ENCODE measurements at regions not wholly inside any gene's neighbourhood (a gene's known extent, or its start where the extent isn't known, plus 50 kb on each side); places are given as distances from the start of the nearest gene placed in this dataset.

DNA sequence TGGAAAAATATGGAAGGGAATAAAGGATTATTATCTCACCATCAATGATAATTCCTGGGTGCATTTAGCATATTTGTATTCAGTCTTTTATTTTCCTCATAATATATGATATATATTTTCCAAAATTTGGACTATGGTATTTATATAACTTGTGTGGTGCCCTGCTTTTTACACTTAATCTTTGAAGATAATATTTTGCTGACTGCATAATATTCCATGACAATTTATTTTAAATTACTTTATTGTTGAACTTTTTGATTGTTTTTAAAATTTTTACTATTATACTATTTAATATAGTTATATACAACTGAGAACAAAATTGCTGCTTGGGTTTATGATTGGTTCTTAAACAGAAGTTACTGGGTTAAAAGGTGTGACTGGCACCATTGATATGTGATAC, 212.3 kb downstream of the TTC6 start:
- no peaks in the 10 kb centered on the region for H3K36me3 ChIP-seq
- H3K27ac ChIP-seq = no peak overlapping the region
- H3K27me3 ChIP-seq = no peaks in the 10 kb centered on the region
- H3K4me3 ChIP-seq = no peak overlapping the region
- TF ChIP-seq EP300 (IDR thresholded peaks at IDR 0.05) (no peak), POLR2AphosphoS5 (IDR thresholded peaks at IDR 0.05) (no peak), POLR2A (IDR thresholded peaks at IDR 0.05) (no peak), CTCF (IDR thresholded peaks at IDR 0.05) (no peak)
- DNase-seq (ENCODE audit: low spot score in 2 of 2) = no peak
- H3K4me1 ChIP-seq = no peaks in the 10 kb centered on the region
- no peaks in the 10 kb centered on the region for H3K9me3 ChIP-seq

- TF ChIP-seq CTCF (IDR thresholded peaks at IDR 0.05) = no peak
- no peak for TF ChIP-seq POLR2A (IDR thresholded peaks at IDR 0.05)
- no peak for TF ChIP-seq EP300 (IDR thresholded peaks at IDR 0.05)
- no peak for TF ChIP-seq POLR2AphosphoS5 (IDR thresholded peaks at IDR 0.05)
- Histone ChIP-seq H3K4me1 (no peaks in the 10 kb centered on the region), H3K27me3 (no peaks in the 10 kb centered on the region), H3K4me3 (no peak overlapping the region), H3K36me3 (no peaks in the 10 kb centered on the region), H3K27ac (no peak overlapping the region), H3K9me3 (no peaks in the 10 kb centered on the region)
- WGBS = 75% methylated on average over 4 of the region's 4 CpGs
- DNase-seq (ENCODE audit: low spot score in 2 of 2) = no peak
Measured at GRCh38 chr14:37810094-37810801, 214.8 kb downstream of the TTC6 start.

DNA sequence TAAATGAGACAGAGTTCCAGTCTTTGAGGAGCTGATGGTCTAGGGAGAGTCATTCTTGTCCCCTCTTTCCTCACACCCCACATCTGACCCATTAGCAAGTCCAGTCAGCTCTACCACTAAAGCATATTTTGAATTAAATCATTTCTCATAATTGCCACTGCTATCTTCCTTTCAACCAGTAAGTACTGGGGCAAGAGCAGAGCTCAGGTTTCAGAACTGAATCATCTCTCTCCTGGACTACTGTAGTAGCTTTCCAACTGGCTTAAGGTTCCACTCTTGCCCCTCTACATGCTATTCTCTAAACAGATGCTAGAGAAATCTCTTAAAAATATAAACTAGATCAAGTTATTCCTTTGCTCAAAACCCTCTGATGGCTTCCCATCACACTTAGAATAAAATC, 218.3 kb downstream of the TTC6 start:
- DNase-seq (ENCODE audit: low spot score in 2 of 2) = no peak
- no peaks in the 10 kb centered on the region for H3K36me3 ChIP-seq
- H3K4me3 ChIP-seq = no peak overlapping the region
- H3K27ac ChIP-seq = no peak overlapping the region
- TF ChIP-seq EP300 (IDR thresholded peaks at IDR 0.05) (no peak), POLR2AphosphoS5 (IDR thresholded peaks at IDR 0.05) (no peak), POLR2A (IDR thresholded peaks at IDR 0.05) (no peak), CTCF (IDR thresholded peaks at IDR 0.05) (no peak)
- no peaks in the 10 kb centered on the region for H3K4me1 ChIP-seq
- no peaks in the 10 kb centered on the region for H3K27me3 ChIP-seq
- H3K9me3 ChIP-seq = no peaks in the 10 kb centered on the region

- H3K9me3 ChIP-seq = no peaks in the 10 kb centered on the region
- no peaks in the 10 kb centered on the region for H3K36me3 ChIP-seq
- DNase-seq (ENCODE audit: low spot score in 2 of 2) = no peak
- H3K27me3 ChIP-seq = no peaks in the 10 kb centered on the region
- no peak for TF ChIP-seq POLR2A (IDR thresholded peaks at IDR 0.05)
- no peak for TF ChIP-seq EP300 (IDR thresholded peaks at IDR 0.05)
- TF ChIP-seq CTCF (IDR thresholded peaks at IDR 0.05) = no peak
- TF ChIP-seq POLR2AphosphoS5 (IDR thresholded peaks at IDR 0.05) = no peak
- H3K27ac ChIP-seq = no peak overlapping the region
- 63% methylated on average over 1 of the region's 1 CpG for WGBS
- no peak overlapping the region for H3K4me3 ChIP-seq
- no peaks in the 10 kb centered on the region for H3K4me1 ChIP-seq
Measured at GRCh38 chr14:37816135-37816534, 220.7 kb downstream of the TTC6 start.

DNA sequence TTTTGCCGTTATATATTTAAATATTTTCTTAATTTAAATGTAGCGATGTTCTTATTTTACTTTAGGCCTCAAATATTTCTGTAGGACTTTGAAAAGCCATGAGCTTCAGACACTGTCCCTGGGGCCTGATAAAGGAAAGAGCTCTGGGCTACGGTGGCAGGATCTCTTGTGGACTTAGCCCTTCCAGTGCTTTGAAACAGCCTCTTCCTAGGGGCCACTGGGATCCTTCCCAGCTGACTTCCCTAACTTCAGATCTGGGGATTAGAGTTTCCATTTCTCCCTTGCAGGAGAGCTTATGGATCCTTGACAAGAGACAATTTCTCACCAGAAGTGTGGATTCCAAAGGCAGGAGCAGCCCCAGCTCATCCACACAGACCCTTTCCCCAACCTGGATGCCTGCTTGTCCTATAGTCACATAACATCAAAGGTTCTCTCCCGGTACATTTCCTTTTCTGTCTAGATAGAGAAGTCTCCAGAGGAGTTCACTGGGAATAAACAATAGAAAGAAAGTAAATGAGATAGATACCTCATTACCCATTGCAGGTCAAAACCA, 221.4 kb downstream of the TTC6 start:
- H3K4me1 ChIP-seq = no peaks in the 10 kb centered on the region
- no peaks in the 10 kb centered on the region for H3K9me3 ChIP-seq
- 74% methylated on average over 4 of the region's 4 CpGs for WGBS
- no peak overlapping the region for H3K4me3 ChIP-seq
- TF ChIP-seq POLR2A (IDR thresholded peaks at IDR 0.05) = no peak
- no peak for TF ChIP-seq POLR2AphosphoS5 (IDR thresholded peaks at IDR 0.05)
- TF ChIP-seq CTCF (IDR thresholded peaks at IDR 0.05) = no peak
- no peak for TF ChIP-seq EP300 (IDR thresholded peaks at IDR 0.05)
- DNase-seq (ENCODE audit: low spot score in 2 of 2) = no peak
- no peak overlapping the region for H3K27ac ChIP-seq
- no peaks in the 10 kb centered on the region for H3K36me3 ChIP-seq
- no peaks in the 10 kb centered on the region for H3K27me3 ChIP-seq
